Heart left ventricle (tissue), 16 donors: ENCODE measurements at regions not wholly inside any gene's neighbourhood (a gene's known extent, or its start where the extent isn't known, plus 50 kb on each side); places are given as distances from the start of the nearest gene placed in this dataset.

ENCODE experiments used
- ATAC-seq, 4 donors: fragments of 200-7000 bp; cut with Tn5 transposase; one replicate each; pipeline ENCODE4 v1.9.1; 2020 to 2022; ENCODE audit warnings: moderate library complexity in 4 of 4, mild to moderate bottlenecking in 3 of 4, moderate number of reproducible peaks in 1 of 4
- DNase-seq, 5 donors: peaks; one replicate each; pipeline ENCODE4 v3.0.0-alpha.2; 2020
- H3K27ac ChIP-seq, 12 donors: fragments of 200-600 bp; sonication (generic) in 4 of 12; one replicate each; pipeline versions ENCODE4 v1.5.0 to v1.8.0; 2016 to 2022; ENCODE audit warnings: mild to moderate bottlenecking in 2 of 12
- H3K27me3 ChIP-seq, 9 donors: fragments of 200-600 bp; sonication (generic) in 2 of 9; one replicate each; pipeline versions ENCODE4 v1.5.1 to v1.8.0; 2016 to 2022; ENCODE audit warnings: mild to moderate bottlenecking in 3 of 9
- H3K36me3 ChIP-seq, 9 donors: fragments of 200-600 bp; sonication (generic) in 2 of 9; one replicate each; pipeline versions ENCODE4 v1.5.0 to v1.8.0; 2018 to 2022; ENCODE audit warnings: mild to moderate bottlenecking in 2 of 9
- H3K4me1 ChIP-seq, 12 donors: fragments of 200-600 bp; sonication (generic) in 4 of 12; one replicate each; pipeline versions ENCODE4 v1.5.0 to v1.8.0; 2016 to 2022; ENCODE audit warnings: mild to moderate bottlenecking in 3 of 12
- H3K4me3 ChIP-seq, 12 donors: fragments of 200-600 bp; sonication (generic) in 4 of 12; one replicate each; pipeline versions ENCODE4 v1.5.0 to v1.8.0; 2017 to 2022; ENCODE audit warnings: mild to moderate bottlenecking in 9 of 12, moderate library complexity in 4 of 12
- H3K9me3 ChIP-seq, 12 donors: fragments of 200-600 bp; sonication (generic) in 4 of 12; one replicate each; pipeline versions ENCODE4 v1.5.0 to v1.8.0; 2016 to 2022; ENCODE audit warnings: mild to moderate bottlenecking in 1 of 12
- POLR2A ChIP-seq, 2 donors: fragments of 450-650 bp; IDR thresholded peaks; one replicate each; pipeline ENCODE4 v1.6.1; 2017; ENCODE audit warnings: antibody characterized with exemption in 2 of 2, mild to moderate bottlenecking in 2 of 2, moderate library complexity in 2 of 2
- WGBS, 4 donors: extraction: QIAGEN DNeasy Blood & Tissue Kit in 2 of 4; methylation state at CpG; one replicate each; pipeline versions ENCODE4 v1.1.5 to v1.1.7; 2013 to 2018; 5-methylcytosine and 5-hydroxymethylcytosine counted together
- intact Hi-C, 10 donors: fragments of 100-400 bp; cut with DNase I; formaldehyde crosslinking; loops; one replicate each; pipeline versions ENCODE4 v1.11.1 to v1.14.2; 2022
- TF ChIP-seq, protein P1 (sequence below), 12 donors: fragments of 200-600 bp; sonication (generic) in 4 of 12; IDR thresholded peaks; one replicate each; pipeline versions ENCODE4 v1.5.0 to v1.8.0; 2018 to 2022; ENCODE audit warnings: antibody characterized with exemption in 12 of 12, mild to moderate bottlenecking in 5 of 12
- donor health status: ischemic (EF 13 %, LVEDD 7.1; RV severe dilation, severe dysfunction).
- donor health status: healthy with polysubstance abuse.
- donor health status: DM: no; HTN: yes; CAD: no.
- donor health status: DM: no; HTN: no; CAD: no.
- donor health status: ischemic (EF 25% LVEDD 6.9; RV normal size, moderate dysfunction).
- donor health status: ischemic (EF 25% LVEDD 5.7; RV mildly dilated, moderate dysfunction).
- donor health status: healthy.
- donor health status: DM: yes; HTN: yes; CAD: no.
- donor health status: ischemic (EF 35%, LVEDD 5.7; RV mildly dilated, moderate dysfunction).
- donor health status: nonischemic (EF 11% LVEDD 7.7; RV severe dilation, severe dysfunction).
- donor health status: DM: yes; HTN: yes; CAD: no.
- donor health status: PGD.
- donor health status: ischemic (EF 29% LVEDD 5.4; RV normal size, mild dysfunction).
- donor health status: nonischemic (EF 23%, LVEDD 6.1; RV moderate dilation, normal function).

DNA sequence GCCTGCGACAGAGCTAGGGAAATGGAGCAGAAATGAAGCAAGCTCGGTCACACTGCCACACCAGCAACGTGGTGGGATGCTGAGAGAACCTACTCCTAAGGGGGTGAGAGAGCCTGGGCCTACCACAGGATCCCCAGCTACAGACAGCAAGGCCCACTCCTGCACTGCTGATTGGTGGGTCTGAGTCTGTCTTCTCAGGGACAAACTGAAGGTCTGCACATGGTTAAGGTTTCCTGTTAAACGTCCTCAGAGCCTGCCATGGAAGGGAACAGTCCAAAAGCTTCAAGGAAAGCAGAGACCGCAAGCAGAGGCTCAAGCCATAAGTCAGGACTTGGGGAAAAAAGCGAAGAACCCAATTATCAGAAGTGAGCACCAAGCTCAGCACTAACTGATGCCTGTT lies 53.5 kb upstream of the MED4 start:
- Histone ChIP-seq H3K4me3 (no peak overlapping the region), H3K9me3 (no peaks in the 10 kb centered on the region), H3K27ac (no peak overlapping the region), H3K27me3 (no peaks in the 10 kb centered on the region), H3K4me1 (peaks cover 0 to 46% (median 9%) of the 10 kb centered on the region in 12 donors), H3K36me3 (no peaks in the 10 kb centered on the region)
- 69 to 83% (median 77%) methylated on average over 6 of the region's 6 CpGs for WGBS, 4 donors
- ATAC-seq (no peak), DNase-seq (no peak)
- intact Hi-C loops: no loop called here
- TF ChIP-seq, protein P1, sequence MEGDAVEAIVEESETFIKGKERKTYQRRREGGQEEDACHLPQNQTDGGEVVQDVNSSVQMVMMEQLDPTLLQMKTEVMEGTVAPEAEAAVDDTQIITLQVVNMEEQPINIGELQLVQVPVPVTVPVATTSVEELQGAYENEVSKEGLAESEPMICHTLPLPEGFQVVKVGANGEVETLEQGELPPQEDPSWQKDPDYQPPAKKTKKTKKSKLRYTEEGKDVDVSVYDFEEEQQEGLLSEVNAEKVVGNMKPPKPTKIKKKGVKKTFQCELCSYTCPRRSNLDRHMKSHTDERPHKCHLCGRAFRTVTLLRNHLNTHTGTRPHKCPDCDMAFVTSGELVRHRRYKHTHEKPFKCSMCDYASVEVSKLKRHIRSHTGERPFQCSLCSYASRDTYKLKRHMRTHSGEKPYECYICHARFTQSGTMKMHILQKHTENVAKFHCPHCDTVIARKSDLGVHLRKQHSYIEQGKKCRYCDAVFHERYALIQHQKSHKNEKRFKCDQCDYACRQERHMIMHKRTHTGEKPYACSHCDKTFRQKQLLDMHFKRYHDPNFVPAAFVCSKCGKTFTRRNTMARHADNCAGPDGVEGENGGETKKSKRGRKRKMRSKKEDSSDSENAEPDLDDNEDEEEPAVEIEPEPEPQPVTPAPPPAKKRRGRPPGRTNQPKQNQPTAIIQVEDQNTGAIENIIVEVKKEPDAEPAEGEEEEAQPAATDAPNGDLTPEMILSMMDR (IDR thresholded peaks at IDR 0.05): no peak
- TF ChIP-seq POLR2A (IDR thresholded peaks at IDR 0.05): no peak

DNA sequence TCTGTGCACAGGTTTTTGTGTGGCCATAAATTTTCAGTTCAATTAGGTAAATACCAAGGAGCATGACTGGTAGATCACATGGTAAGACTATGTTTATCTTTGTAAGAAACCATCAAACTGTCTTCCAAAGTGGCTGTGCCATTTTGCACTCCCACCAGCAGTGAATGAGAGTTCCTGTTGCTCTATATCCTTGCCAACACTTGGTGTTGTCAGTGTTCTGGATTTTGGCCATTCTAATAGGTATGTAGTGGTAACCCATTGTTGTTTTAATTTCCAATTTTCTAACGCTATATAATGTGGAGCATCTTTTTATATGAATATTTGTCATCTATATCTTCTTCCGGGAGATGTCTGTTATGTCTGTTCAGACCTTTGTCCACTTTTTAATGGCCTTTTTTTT lies 51.7 kb upstream of the MED4 start:
- no peak for ATAC-seq
- no peak overlapping the region for H3K4me3 ChIP-seq

DNA sequence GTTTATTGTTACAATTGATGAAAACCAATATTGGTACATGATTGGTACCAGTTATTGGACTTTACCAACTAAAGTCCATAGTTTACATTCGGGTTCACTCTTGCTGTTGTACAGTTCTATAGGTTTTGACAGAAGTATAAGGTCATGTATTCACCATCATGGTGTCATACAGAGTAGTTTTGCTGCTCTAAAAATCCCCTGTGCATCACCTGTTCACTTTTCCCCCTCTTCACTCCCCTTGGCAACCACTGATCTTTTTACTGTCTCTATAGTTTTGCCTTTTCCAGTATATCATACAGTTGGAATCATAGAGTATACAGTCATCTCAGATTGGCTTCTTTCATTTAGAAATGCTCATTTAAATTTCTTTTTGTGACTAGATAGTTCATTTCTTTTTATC lies 51.2 kb upstream of the MED4 start:
- Histone ChIP-seq H3K36me3 (no peaks in the 10 kb centered on the region), H3K27me3 (no peaks in the 10 kb centered on the region), H3K4me1 (peaks cover 0 to 39% (median 9%) of the 10 kb centered on the region in 12 donors), H3K27ac (no peak overlapping the region), H3K9me3 (no peaks in the 10 kb centered on the region), H3K4me3 (no peak overlapping the region)
- DNase-seq (no peak), ATAC-seq (no peak)
- TF ChIP-seq POLR2A (IDR thresholded peaks at IDR 0.05): no peak
- TF ChIP-seq, protein P1 (IDR thresholded peaks at IDR 0.05): no peak
- WGBS, 4 donors: 94 to 100% (median 96%) methylated on average over 1 of the region's 1 CpG
- intact Hi-C loops: no loop called here

More for the DNA sequence above, 51.7 kb upstream of the MED4 start:
- no peak for DNase-seq
- Histone ChIP-seq H3K27ac (no peak overlapping the region), H3K4me1 (peaks cover 0 to 42% (median 9%) of the 10 kb centered on the region in 12 donors), H3K36me3 (no peaks in the 10 kb centered on the region), H3K9me3 (no peaks in the 10 kb centered on the region), H3K27me3 (no peaks in the 10 kb centered on the region)
- no peak for TF ChIP-seq POLR2A (IDR thresholded peaks at IDR 0.05)
- TF ChIP-seq, protein P1 (IDR thresholded peaks at IDR 0.05): no peak
- intact Hi-C loops: no loop called here
- 96 to 100% (median 97%) methylated on average over 2 of the region's 2 CpGs for WGBS, 4 donors
